ENCODE measurements at regions not wholly inside any gene's neighbourhood (a gene's known extent, or its start where the extent isn't known, plus 50 kb on each side); places are given as distances from the start of the nearest gene placed in this dataset.
A peak's percentile ranks its signal among the peaks of the same experiment; 100 is the strongest.

- peaks cover 11% of the 10 kb centered on the region for H3K4me1 Mint-ChIP-seq
- ATAC-seq = peak; percentile 64
- DNase-seq (ENCODE audit: low spot score) = no peak
Measured at GRCh38 chr7:132697003-132697402, 120.7 kb upstream of the PLXNA4 start.

More at GRCh38 chr7:132697003-132697402, 120.7 kb upstream of the PLXNA4 start:
- peaks cover 4% of the 10 kb centered on the region for H3K27me3 Mint-ChIP-seq (ENCODE audit: insufficient read depth, low read depth, poor library complexity)
- Histone ChIP-seq H3K4me3 (no peak overlapping the region), H4K20me1 (replicated peaks; ENCODE audit: insufficient read depth) (no peaks in the 10 kb centered on the region), H3K4me2 (no peak overlapping the region), H3K27ac (ENCODE audit: low read depth) (no peak overlapping the region), H3K27me3 (ENCODE audit: insufficient read depth) (no peaks in the 10 kb centered on the region), H3K79me2 (replicated peaks; ENCODE audit: insufficient read depth) (no peaks in the 10 kb centered on the region), H2AFZ (peak overlapping the region; percentile 70), H3K9me2 (ENCODE audit: insufficient read depth) (no peaks in the 10 kb centered on the region), H3K4me1 (ENCODE audit: insufficient read depth) (no peaks in the 10 kb centered on the region), H3K36me3 (ENCODE audit: insufficient read depth) (no peaks in the 10 kb centered on the region), H3F3A (replicated peaks; ENCODE audit: low read depth) (no peaks in the 10 kb centered on the region)
- no peak overlapping the region for H3K27ac Mint-ChIP-seq
- H3K36me3 Mint-ChIP-seq (ENCODE audit: low read depth) = no peaks in the 10 kb centered on the region
- H3K4me3 Mint-ChIP-seq = no peak overlapping the region
- no peaks in the 10 kb centered on the region for H3K9me3 Mint-ChIP-seq
- TF ChIP-seq REST (IDR thresholded peaks at IDR 0.05; ENCODE audit: unreplicated experiment) (no peak), ZNF462 (CRISPR knock-in tag; IDR thresholded peaks at IDR 0.05) (no peak)

All from GM23338 (cell line).